H9 (cell line): ENCODE measurements at regions not wholly inside any gene's neighbourhood (a gene's known extent, or its start where the extent isn't known, plus 50 kb on each side); places are given as distances from the start of the nearest gene placed in this dataset.

Experiments
- DNase-seq: peaks from one replicate; pipeline ENCODE4 v3.0.0-alpha.2; 2017
- H2AFZ ChIP-seq: one replicate; pipeline ENCODE4 v1.6.1; 2013; ENCODE audit warnings: mild to moderate bottlenecking, low read length, control low read depth, moderate library complexity
- H2AK5ac ChIP-seq: 2 replicates; pipeline ENCODE4 v1.6.1; 2013; ENCODE audit warnings: low read length, control low read depth, mixed read lengths; ENCODE audit not compliant: insufficient read length
- H2BK120ac ChIP-seq: one replicate; pipeline ENCODE4 v1.6.1; 2013; ENCODE audit warnings: low read depth, mild to moderate bottlenecking, low read length, control low read depth, inconsistent platforms; ENCODE audit not compliant: poor library complexity, severe bottlenecking
- H2BK12ac ChIP-seq: 2 replicates; pipeline ENCODE4 v1.6.1; 2013; ENCODE audit warnings: low read length, control low read depth, mixed read lengths, low read depth; ENCODE audit not compliant: insufficient read length
- H2BK15ac ChIP-seq: 2 replicates; pipeline ENCODE4 v1.6.1; 2013; ENCODE audit warnings: low read depth, low read length, control low read depth
- H2BK20ac ChIP-seq: one replicate; pipeline ENCODE4 v1.6.1; 2013; ENCODE audit warnings: low read depth, mild to moderate bottlenecking, low read length, control low read depth, inconsistent platforms; ENCODE audit not compliant: poor library complexity, severe bottlenecking
- H2BK5ac ChIP-seq: 2 replicates; pipeline ENCODE4 v1.6.1; 2013; ENCODE audit warnings: low read length, control low read depth, mixed read lengths; ENCODE audit not compliant: insufficient read length
- H3K14ac ChIP-seq: 2 replicates; pipeline ENCODE4 v1.6.1; 2013; ENCODE audit warnings: low read length, control low read depth; ENCODE audit not compliant: insufficient read depth
- H3K18ac ChIP-seq: 2 replicates; pipeline ENCODE4 v1.6.1; 2013; ENCODE audit warnings: low read depth, mild to moderate bottlenecking, mixed read lengths, low read length, control low read depth; ENCODE audit not compliant: insufficient read length
- H3K23ac ChIP-seq: 2 replicates; pipeline ENCODE4 v1.6.1; 2013; ENCODE audit warnings: low read length, control low read depth, mixed read lengths, low read depth; ENCODE audit not compliant: insufficient read length
- H3K23me2 ChIP-seq: 2 replicates; pipeline ENCODE4 v1.6.1; 2013; ENCODE audit warnings: low read depth, mild to moderate bottlenecking, mixed read lengths, low read length, control low read depth; ENCODE audit not compliant: insufficient read length, poor library complexity, severe bottlenecking
- H3K27ac ChIP-seq: 2 replicates; pipeline ENCODE4 v1.5.1; 2013; ENCODE audit warnings: low read length, control low read depth, mixed read lengths, low read depth; ENCODE audit not compliant: insufficient read length
- H3K27me3 ChIP-seq: 2 replicates; pipeline ENCODE4 v1.6.1; 2013; ENCODE audit warnings: low read length, control low read depth, inconsistent platforms; ENCODE audit not compliant: insufficient read depth
- H3K4ac ChIP-seq: 2 replicates; pipeline ENCODE4 v1.6.1; 2013; ENCODE audit warnings: low read depth, mild to moderate bottlenecking, control low read depth, inconsistent platforms, low read length, moderate library complexity
- H3K4me1 ChIP-seq: 2 replicates; pipeline ENCODE4 v1.6.1; 2013; ENCODE audit warnings: low read length, control low read depth, inconsistent platforms; ENCODE audit not compliant: insufficient read depth
- H3K4me2 ChIP-seq: 2 replicates; pipeline ENCODE4 v1.6.1; 2013; ENCODE audit warnings: low read length, control low read depth, mixed read lengths; ENCODE audit not compliant: insufficient read length, insufficient read depth
- H3K56ac ChIP-seq: 2 replicates; pipeline ENCODE4 v1.6.1; 2013; ENCODE audit warnings: low read depth, mild to moderate bottlenecking, mixed read lengths, low read length, control low read depth; ENCODE audit not compliant: insufficient read length
- H3K79me1 ChIP-seq: 2 replicates; pipeline ENCODE4 v1.6.1; 2013; ENCODE audit warnings: low read depth, mild to moderate bottlenecking, moderate library complexity, low read length, control low read depth, inconsistent platforms; ENCODE audit not compliant: insufficient read depth, poor library complexity, severe bottlenecking
- H3K79me2 ChIP-seq: 2 replicates; pipeline ENCODE4 v1.6.1; 2013; ENCODE audit warnings: low read length, control low read depth, inconsistent platforms; ENCODE audit not compliant: insufficient read depth
- H3K9ac ChIP-seq: 2 replicates; pipeline ENCODE4 v1.6.1; 2013; ENCODE audit warnings: low read length, control low read depth, mixed read lengths; ENCODE audit not compliant: insufficient read length; ENCODE audit errors: extremely low read depth
- H3K9me3 ChIP-seq: one replicate; pipeline ENCODE4 v1.6.1; 2013; ENCODE audit warnings: low read depth, low read length, inconsistent platforms; ENCODE audit not compliant: control insufficient read depth
- H3T11ph ChIP-seq: one replicate; pipeline ENCODE4 v1.6.1; 2013; ENCODE audit warnings: mild to moderate bottlenecking, low read length, control low read depth, inconsistent platforms
- H4K20me1 ChIP-seq: one replicate; pipeline ENCODE4 v1.6.1; 2013; ENCODE audit not compliant: control insufficient read depth, insufficient read length, insufficient read depth
- H4K5ac ChIP-seq: 2 replicates; pipeline ENCODE4 v1.6.1; 2013; ENCODE audit warnings: low read depth, mild to moderate bottlenecking, mixed read lengths, low read length, control low read depth; ENCODE audit not compliant: insufficient read length
- H4K8ac ChIP-seq: replicated peaks from 2 replicates; pipeline ENCODE4 v1.6.1; 2013; ENCODE audit warnings: low read length, control low read depth, mixed read lengths, low read depth; ENCODE audit not compliant: insufficient read length
- H4K91ac ChIP-seq: 2 replicates; pipeline ENCODE4 v1.6.1; 2013; ENCODE audit warnings: low read depth, mild to moderate bottlenecking, moderate library complexity, mixed read lengths, low read length, control low read depth; ENCODE audit not compliant: insufficient read length
- H3K27ac Mint-ChIP-seq, 3 experiments: 2 replicates in 2 of 3; 3 replicates in 1 of 3; pipeline ENCODE4 v1.8.0; 2020 to 2021; ENCODE audit warnings: mixed read lengths in 3 of 3, mild to moderate bottlenecking in 1 of 3, moderate library complexity in 1 of 3
- H3K27me3 Mint-ChIP-seq: 2 replicates; pipeline ENCODE4 v1.8.0; 2021; ENCODE audit warnings: low read depth, mild to moderate bottlenecking, moderate library complexity, mixed read lengths
- H3K36me3 Mint-ChIP-seq, 3 experiments: 2 replicates in 2 of 3; 3 replicates in 1 of 3; pipeline ENCODE4 v1.8.0; 2020 to 2021; ENCODE audit warnings: low read depth in 3 of 3, mixed read lengths in 3 of 3; ENCODE audit not compliant: insufficient read depth in 1 of 3
- H3K4me1 Mint-ChIP-seq, 2 experiments: 2 replicates each; pipeline ENCODE4 v1.8.0; 2020; ENCODE audit warnings: mixed read lengths in 2 of 2
- H3K4me3 Mint-ChIP-seq, 2 experiments: 2 replicates in 1 of 2; 3 replicates in 1 of 2; pipeline ENCODE4 v1.8.0; 2020 to 2021; ENCODE audit warnings: mild to moderate bottlenecking in 2 of 2, mixed read lengths in 2 of 2, moderate library complexity in 1 of 2
- H3K9me3 Mint-ChIP-seq, 2 experiments: 2 replicates in 1 of 2; 3 replicates in 1 of 2; pipeline ENCODE4 v1.8.0; 2020; ENCODE audit warnings: mild to moderate bottlenecking in 2 of 2, mixed read lengths in 2 of 2, moderate library complexity in 1 of 2
- WGBS: extraction: QIAGEN DNeasy Blood & Tissue Kit; methylation state at CpG from one replicate; pipeline ENCODE4 v1.1.7; 2013; ENCODE audit warnings: missing lambda C conversion rate, low lambda C conversion rate, mixed read lengths; ENCODE audit not compliant: insufficient read length; ENCODE audit errors: extremely low coverage; 5-methylcytosine and 5-hydroxymethylcytosine counted together
- TF ChIP-seq, protein P1 (sequence below): fragments of 200-600 bp; sonication (generic); conservative IDR thresholded peaks from 3 replicates; pipeline ENCODE4 v1.8.0; 2021; ENCODE audit warnings: antibody characterized with exemption, mild to moderate bottlenecking

DNA sequence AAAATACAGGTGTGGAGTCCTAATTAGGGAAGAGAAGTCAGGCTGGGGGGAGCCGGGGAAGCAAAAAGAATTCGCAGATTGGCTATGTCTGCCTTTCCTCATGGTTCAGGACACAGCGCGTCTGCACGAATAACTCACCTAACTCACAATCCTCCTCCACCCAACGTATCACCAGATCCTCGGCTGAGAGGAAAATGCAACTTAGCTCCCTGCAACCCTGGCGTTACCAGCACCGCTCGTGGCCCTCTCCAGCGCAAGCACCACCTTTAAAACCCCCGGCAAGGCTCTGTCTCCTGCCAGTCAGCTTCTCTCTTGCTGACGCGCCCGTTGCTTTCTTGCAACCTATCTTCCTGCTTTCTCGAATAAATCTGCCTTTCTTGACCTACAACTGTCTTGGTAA is 49.8 kb upstream of the METRNL start:
- Histone ChIP-seq H2BK5ac (no peak overlapping the region), H3K4me2 (no peak overlapping the region), H2BK15ac (no peak overlapping the region), H2BK20ac (no peak overlapping the region), H3K23me2 (no peaks in the 10 kb centered on the region), H3K79me1 (no peaks in the 10 kb centered on the region), H4K20me1 (no peaks in the 10 kb centered on the region), H3K4ac (no peak overlapping the region), H2BK120ac (no peak overlapping the region), H3K56ac (no peak overlapping the region), H4K91ac (no peak overlapping the region), H2AK5ac (no peak overlapping the region), H3K4me1 (no peaks in the 10 kb centered on the region), H3K27me3 (no peaks in the 10 kb centered on the region), H3K9me3 (peaks cover 6% of the 10 kb centered on the region), H3K18ac (no peak overlapping the region), H3K23ac (no peak overlapping the region), H2AFZ (no peak overlapping the region), H4K5ac (no peak overlapping the region), H3K79me2 (no peaks in the 10 kb centered on the region), H2BK12ac (no peak overlapping the region), H3K27ac (no peak overlapping the region), H4K8ac (no peak overlapping the region), H3K14ac (no peak overlapping the region), H3T11ph (no peak overlapping the region), H3K9ac (no peak overlapping the region)
- WGBS, result no CpG with 5 or more reads among the region's 16 CpGs
- H3K27me3 Mint-ChIP-seq, result peaks cover 1% of the 10 kb centered on the region; the same call in 1 of the 2 replicates
- TF ChIP-seq, protein P1, sequence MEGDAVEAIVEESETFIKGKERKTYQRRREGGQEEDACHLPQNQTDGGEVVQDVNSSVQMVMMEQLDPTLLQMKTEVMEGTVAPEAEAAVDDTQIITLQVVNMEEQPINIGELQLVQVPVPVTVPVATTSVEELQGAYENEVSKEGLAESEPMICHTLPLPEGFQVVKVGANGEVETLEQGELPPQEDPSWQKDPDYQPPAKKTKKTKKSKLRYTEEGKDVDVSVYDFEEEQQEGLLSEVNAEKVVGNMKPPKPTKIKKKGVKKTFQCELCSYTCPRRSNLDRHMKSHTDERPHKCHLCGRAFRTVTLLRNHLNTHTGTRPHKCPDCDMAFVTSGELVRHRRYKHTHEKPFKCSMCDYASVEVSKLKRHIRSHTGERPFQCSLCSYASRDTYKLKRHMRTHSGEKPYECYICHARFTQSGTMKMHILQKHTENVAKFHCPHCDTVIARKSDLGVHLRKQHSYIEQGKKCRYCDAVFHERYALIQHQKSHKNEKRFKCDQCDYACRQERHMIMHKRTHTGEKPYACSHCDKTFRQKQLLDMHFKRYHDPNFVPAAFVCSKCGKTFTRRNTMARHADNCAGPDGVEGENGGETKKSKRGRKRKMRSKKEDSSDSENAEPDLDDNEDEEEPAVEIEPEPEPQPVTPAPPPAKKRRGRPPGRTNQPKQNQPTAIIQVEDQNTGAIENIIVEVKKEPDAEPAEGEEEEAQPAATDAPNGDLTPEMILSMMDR, result no peak
- no peak overlapping the region; a peak in 1 of 7 replicates for H3K27ac Mint-ChIP-seq
- DNase-seq, result no peak
- H3K4me3 Mint-ChIP-seq, result no peak overlapping the region
- peaks cover 6 to 7% of the 10 kb centered on the region in 2 experiments for H3K4me1 Mint-ChIP-seq
- peaks cover 26 to 48% (median 35%) of the 10 kb centered on the region in 3 experiments for H3K36me3 Mint-ChIP-seq
- peaks cover 9 to 12% of the 10 kb centered on the region in 2 experiments; a peak in 2 of 5 replicates for H3K9me3 Mint-ChIP-seq
